Keratinocyte (primary cell): ENCODE measurements at regions not wholly inside any gene's neighbourhood (a gene's known extent, or its start where the extent isn't known, plus 50 kb on each side); places are given as distances from the start of the nearest gene placed in this dataset.
A peak's percentile ranks its signal among the peaks of the same experiment; 100 is the strongest.

Source experiments
- DNase-seq: peaks from one replicate; pipeline ENCODE4 v3.0.0-alpha.2; 2011; ENCODE audit warnings: low read depth, missing footprints, low spot score
- FAIRE-seq: peaks from 2 replicates; lab custom pipeline; 2011; peaks lifted over from hg19 to GRCh38; lab: Jason Lieb, UNC
- H2AFZ ChIP-seq: 2 replicates; pipeline ENCODE4 v1.6.0; 2012; ENCODE audit warnings: low read length, control low read depth, inconsistent platforms; ENCODE audit not compliant: control insufficient read depth
- H3K27ac ChIP-seq: 2 replicates; pipeline ENCODE4 v1.5.1; 2011; ENCODE audit warnings: low read length; ENCODE audit not compliant: control insufficient read depth, insufficient read depth
- H3K27me3 ChIP-seq: 3 replicates; pipeline ENCODE4 v1.6.0; 2011; ENCODE audit warnings: low read length; ENCODE audit not compliant: control insufficient read depth, insufficient read depth; ENCODE audit errors: extremely low read depth
- H3K36me3 ChIP-seq, 2 experiments: 2 replicates in 1 of 2; 3 replicates in 1 of 2; pipeline ENCODE4 v1.5.1; 2011; ENCODE audit warnings: low read length in 2 of 2, mild to moderate bottlenecking in 1 of 2; ENCODE audit not compliant: control insufficient read depth in 2 of 2, insufficient read depth in 2 of 2; ENCODE audit errors: extremely low read depth in 1 of 2
- H3K4me1 ChIP-seq: 3 replicates; pipeline ENCODE4 v1.5.1; 2011; ENCODE audit warnings: low read length; ENCODE audit not compliant: control insufficient read depth, insufficient read depth; ENCODE audit errors: extremely low read depth
- H3K4me2 ChIP-seq: 3 replicates; pipeline ENCODE4 v1.6.0; 2011; ENCODE audit warnings: low read depth, low read length; ENCODE audit not compliant: control insufficient read depth, insufficient read depth; ENCODE audit errors: extremely low read depth
- H3K4me3 ChIP-seq, 3 experiments: fragments of 200-600 bp in 1 of 3; sonication (generic) in 1 of 3; 2 replicates in 2 of 3; 3 replicates in 1 of 3; pipeline ENCODE4 v1.5.1; 2011 to 2016; ENCODE audit warnings: low read length in 3 of 3, mild to moderate bottlenecking in 3 of 3, control low read depth in 2 of 3, inconsistent platforms in 1 of 3, low read depth in 1 of 3, mixed read lengths in 1 of 3, mixed run types in 1 of 3, moderate library complexity in 1 of 3; ENCODE audit not compliant: control insufficient read depth in 2 of 3, insufficient read depth in 2 of 3; ENCODE audit errors: extremely low read depth in 1 of 3
- H3K79me2 ChIP-seq: 2 replicates; pipeline ENCODE4 v1.6.0; 2012; ENCODE audit warnings: low read length; ENCODE audit not compliant: control insufficient read depth, insufficient read depth
- H3K9ac ChIP-seq: 3 replicates; pipeline ENCODE4 v1.6.0; 2011; ENCODE audit warnings: low read length; ENCODE audit not compliant: control insufficient read depth, insufficient read depth; ENCODE audit errors: extremely low read depth
- H3K9me1 ChIP-seq: 3 replicates; pipeline ENCODE4 v1.6.0; 2011; ENCODE audit warnings: low read length; ENCODE audit not compliant: control insufficient read depth, insufficient read depth; ENCODE audit errors: extremely low read depth
- H3K9me3 ChIP-seq: 2 replicates; pipeline ENCODE4 v1.5.1; 2012; ENCODE audit warnings: low read depth, low read length; ENCODE audit not compliant: control insufficient read depth
- H4K20me1 ChIP-seq: 3 replicates; pipeline ENCODE4 v1.6.0; 2011; ENCODE audit warnings: low read length; ENCODE audit not compliant: control insufficient read depth, insufficient read depth; ENCODE audit errors: extremely low read depth
- CTCF ChIP-seq, 3 experiments: IDR thresholded peaks in 1 of 3; conservative IDR thresholded peaks in 1 of 3; optimal IDR thresholded peaks in 1 of 3; 2 replicates in 2 of 3; 3 replicates in 1 of 3; pipeline versions ENCODE3 to v1.5.1; 2011; ENCODE audit warnings: low read length in 3 of 3, mild to moderate bottlenecking in 3 of 3, moderate library complexity in 2 of 3, control low read depth in 1 of 3, inconsistent platforms in 1 of 3; ENCODE audit not compliant: insufficient read depth in 2 of 3; ENCODE audit errors: extremely low read depth in 1 of 3
- EZH2 ChIP-seq: IDR thresholded peaks from one replicate; pipeline ENCODE4 v1.6.1; 2012; ENCODE audit warnings: inconsistent platforms, mild to moderate bottlenecking, low read length, moderate library complexity
- dilution Hi-C: fragments of 300-500 bp; cut with MboI; formaldehyde crosslinking; loops from one replicate; pipeline ENCODE4 v1.7.0; 2020; ENCODE audit warnings: low sequenced_read_pairs; ENCODE audit not compliant: extremely low pct_ligation_motif_present

DNA sequence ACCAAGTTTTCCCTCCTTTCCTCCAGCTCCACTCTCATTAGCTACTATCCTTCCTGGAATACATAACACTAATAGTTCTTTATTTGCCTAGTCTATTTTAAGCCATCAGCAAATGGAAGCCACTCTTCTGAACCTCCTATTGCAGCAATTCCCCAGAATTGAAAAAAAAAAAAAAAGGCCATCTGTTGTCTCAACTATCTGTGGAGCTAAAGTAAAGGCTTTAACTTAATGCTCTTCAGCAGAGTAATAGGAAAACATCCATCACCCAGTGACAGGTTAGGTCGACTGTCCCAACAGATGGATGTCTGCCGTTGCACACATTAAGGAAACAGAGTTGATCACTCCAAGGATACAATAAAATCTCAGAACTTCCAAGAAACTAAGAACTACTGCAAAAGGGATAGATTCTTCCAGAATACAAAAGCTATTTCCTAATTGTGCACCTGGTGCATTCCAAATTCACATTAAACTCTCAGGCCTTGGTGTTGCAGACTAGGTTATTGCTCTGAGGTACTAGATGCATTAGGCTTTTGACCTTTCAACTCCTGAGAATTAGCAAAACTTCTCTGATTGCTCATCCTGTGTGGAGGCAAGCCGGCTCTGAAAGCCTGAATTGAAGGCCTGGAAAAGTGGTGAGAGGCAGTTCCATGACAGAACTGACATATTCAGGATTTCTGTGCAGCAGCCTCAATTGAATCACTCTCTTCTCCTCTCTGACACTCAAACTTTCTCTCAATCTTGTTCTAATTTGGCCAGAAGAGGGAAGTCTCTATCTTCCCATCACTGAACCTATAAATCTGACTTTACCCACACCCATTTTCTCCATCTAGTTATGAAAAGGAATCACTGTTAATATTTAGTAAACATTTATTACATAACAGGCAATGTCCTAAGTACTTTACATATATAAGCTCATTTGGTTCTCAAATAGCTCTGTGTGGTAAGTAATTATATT lies 238.4 kb upstream of the HMGA2 start:
- no peaks in the 10 kb centered on the region for H3K79me2 ChIP-seq
- no peak overlapping the region for H3K9ac ChIP-seq
- H3K27ac ChIP-seq: no peak overlapping the region
- H3K9me1 ChIP-seq: no peaks in the 10 kb centered on the region
- no peak overlapping the region for H2AFZ ChIP-seq
- no peaks in the 10 kb centered on the region for H3K36me3 ChIP-seq
- FAIRE-seq (no peak), DNase-seq (no peak)
- no peak overlapping the region for H3K4me3 ChIP-seq
- peaks cover 18% of the 10 kb centered on the region for H3K4me1 ChIP-seq
- dilution Hi-C loops: no loop called here
- H3K27me3 ChIP-seq: no peaks in the 10 kb centered on the region
- H4K20me1 ChIP-seq: no peaks in the 10 kb centered on the region
- H3K9me3 ChIP-seq: no peaks in the 10 kb centered on the region
- TF ChIP-seq CTCF (optimal IDR thresholded peaks at IDR 0.05 in 1 of 3, IDR thresholded peaks at IDR 0.05 in 1 of 3, conservative IDR thresholded peaks at IDR 0.05 in 1 of 3; ENCODE audit: extremely low read depth in 1 of 3, insufficient read depth in 2 of 3, low read length in 3 of 3) (no peak), EZH2 (no peak)
- H3K4me2 ChIP-seq: no peak overlapping the region

DNA sequence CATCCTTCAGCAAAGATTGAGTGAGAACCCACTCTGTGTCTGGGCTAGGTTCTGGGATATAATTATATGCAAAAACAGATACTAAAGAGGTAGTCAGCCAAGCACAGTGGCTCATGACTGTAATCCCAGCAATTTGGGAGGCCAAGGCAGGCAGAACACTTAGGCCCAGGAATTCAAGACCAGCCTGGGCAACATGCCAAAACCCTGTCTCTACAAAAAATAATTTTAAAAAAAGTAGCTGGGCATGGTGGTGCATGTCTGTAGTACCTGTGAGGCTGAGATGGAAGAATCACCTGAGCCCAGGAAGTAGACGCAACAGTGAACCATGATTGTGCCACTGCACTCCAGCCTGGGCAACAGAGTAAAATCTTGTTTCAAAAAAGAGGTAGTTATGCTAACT lies 237.5 kb upstream of the HMGA2 start:
- no peak overlapping the region for H3K4me2 ChIP-seq
- peak; percentile 13 for FAIRE-seq
- DNase-seq: no peak
- no peaks in the 10 kb centered on the region for H3K9me1 ChIP-seq
- peaks cover 18% of the 10 kb centered on the region for H3K4me1 ChIP-seq
- dilution Hi-C loops: no loop called here
- H3K9ac ChIP-seq: no peak overlapping the region
- no peaks in the 10 kb centered on the region for H3K27me3 ChIP-seq
- no peak for TF ChIP-seq EZH2
- no peak for TF ChIP-seq CTCF (optimal IDR thresholded peaks at IDR 0.05 in 1 of 3, IDR thresholded peaks at IDR 0.05 in 1 of 3, conservative IDR thresholded peaks at IDR 0.05 in 1 of 3; ENCODE audit: extremely low read depth in 1 of 3, insufficient read depth in 2 of 3, low read length in 3 of 3)
- peak overlapping the region; percentile 23 for H3K27ac ChIP-seq
- H3K4me3 ChIP-seq: no peak overlapping the region
- H3K79me2 ChIP-seq: no peaks in the 10 kb centered on the region
- H2AFZ ChIP-seq: peak overlapping the region; percentile 0
- H3K9me3 ChIP-seq: no peaks in the 10 kb centered on the region
- H3K36me3 ChIP-seq: no peaks in the 10 kb centered on the region
- no peaks in the 10 kb centered on the region for H4K20me1 ChIP-seq
